Stimulated activated naive CD8-positive, alpha-beta T cell treated with anti-CD3 and anti-CD28 coated beads, Interleukin-15, Interleukin-2, amounts not matched to agents 100 ng/mL and 50 ng/mL, for 24 hours (primary cell): ENCODE measurements at regions not wholly inside any gene's neighbourhood (a gene's known extent, or its start where the extent isn't known, plus 50 kb on each side); places are given as distances from the start of the nearest gene placed in this dataset.

Experiments
- H3K27ac Mint-ChIP-seq: one replicate; pipeline ENCODE4 v1.8.0; 2021; ENCODE audit warnings: mild to moderate bottlenecking, mixed read lengths
- H3K27me3 Mint-ChIP-seq: one replicate; pipeline ENCODE4 v1.8.0; 2021; ENCODE audit warnings: mixed read lengths
- H3K36me3 Mint-ChIP-seq: one replicate; pipeline ENCODE4 v1.8.0; 2021; ENCODE audit warnings: low read depth, mixed read lengths
- H3K4me1 Mint-ChIP-seq: one replicate; pipeline ENCODE4 v1.8.0; 2021; ENCODE audit warnings: low read depth, mixed read lengths
- H3K4me3 Mint-ChIP-seq: one replicate; pipeline ENCODE4 v1.8.0; 2021; ENCODE audit warnings: mild to moderate bottlenecking, mixed read lengths
- H3K9me3 Mint-ChIP-seq: one replicate; pipeline ENCODE4 v1.8.0; 2021; ENCODE audit warnings: mixed read lengths

DNA sequence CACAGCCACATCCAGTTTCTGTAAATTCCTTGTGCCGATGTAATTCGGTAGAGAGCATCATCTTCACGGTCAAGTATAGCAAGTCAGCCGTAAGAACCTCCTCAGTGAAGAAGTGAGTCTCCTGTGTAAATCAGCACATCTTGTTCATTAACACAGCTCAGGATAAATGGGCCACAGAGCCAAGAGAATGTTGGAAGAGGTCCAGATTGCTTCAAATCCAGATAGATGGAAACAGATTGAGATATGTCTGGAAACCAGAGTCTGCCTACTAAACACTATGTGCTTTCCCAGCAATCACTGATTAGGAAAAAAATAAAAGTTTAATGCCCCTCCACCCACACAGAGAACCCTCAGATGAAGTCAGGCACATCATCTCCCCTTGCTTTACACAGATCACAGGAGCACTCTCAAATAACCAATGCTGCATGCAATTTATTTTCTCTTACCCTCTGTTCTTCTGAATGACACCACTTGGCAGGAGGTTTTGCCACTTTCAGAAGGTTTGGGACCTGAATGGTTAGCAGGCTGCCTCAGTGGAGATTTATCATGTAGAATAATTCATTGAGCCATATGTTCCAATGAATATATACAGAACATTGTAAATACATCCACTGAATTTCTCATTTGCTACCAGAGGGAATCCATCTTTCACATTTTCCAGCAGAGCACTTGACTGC, 357.7 kb downstream of the C4orf33 start:
- Mint-ChIP-seq H3K27ac (no peak overlapping the region), H3K4me3 (no peak overlapping the region), H3K4me1 (no peaks in the 10 kb centered on the region), H3K36me3 (no peaks in the 10 kb centered on the region), H3K9me3 (peaks cover 2% of the 10 kb centered on the region), H3K27me3 (no peaks in the 10 kb centered on the region)

DNA sequence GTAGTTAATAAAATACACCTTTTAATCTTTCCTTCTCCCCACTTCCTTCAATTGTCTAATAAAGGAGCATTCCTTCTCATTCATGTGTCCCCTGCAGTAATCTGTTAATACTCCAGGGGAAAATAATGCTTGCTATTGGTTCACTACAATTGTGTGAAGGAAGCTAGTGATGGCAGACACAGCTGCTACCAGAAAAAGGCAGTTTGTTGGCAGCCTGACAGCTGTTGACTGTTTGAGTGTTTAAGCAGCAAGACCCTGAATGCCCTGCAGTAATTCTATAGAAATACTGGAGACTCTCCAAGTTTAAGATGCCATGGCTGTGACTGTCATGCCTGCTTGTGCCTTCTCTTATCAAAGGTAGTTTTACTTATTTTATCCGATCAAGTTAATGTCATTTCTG, 359.5 kb downstream of the C4orf33 start:
- Mint-ChIP-seq H3K9me3 (no peaks in the 10 kb centered on the region), H3K27ac (no peak overlapping the region), H3K4me1 (no peaks in the 10 kb centered on the region), H3K27me3 (no peaks in the 10 kb centered on the region), H3K4me3 (no peak overlapping the region), H3K36me3 (no peaks in the 10 kb centered on the region)

DNA sequence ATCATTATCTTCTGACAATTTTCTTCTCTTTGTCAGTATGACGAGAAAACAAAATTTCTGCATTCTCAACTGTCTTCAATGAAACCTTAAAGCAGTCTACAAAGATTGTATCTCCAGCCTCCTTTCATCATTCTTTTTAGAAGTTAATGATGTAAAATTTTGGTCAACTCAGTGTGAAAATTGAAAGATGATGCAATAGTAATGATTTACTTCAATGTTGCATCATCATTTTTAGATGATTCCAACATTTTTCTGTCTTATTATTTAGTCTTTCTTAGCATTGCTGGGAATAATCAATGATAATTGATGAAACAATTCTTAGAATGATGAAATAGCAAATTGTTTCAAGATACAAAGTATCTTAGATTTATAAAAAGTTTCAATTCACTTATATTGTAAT, 372.7 kb downstream of the C4orf33 start:
- no peaks in the 10 kb centered on the region for H3K4me1 Mint-ChIP-seq
- no peaks in the 10 kb centered on the region for H3K36me3 Mint-ChIP-seq
- no peaks in the 10 kb centered on the region for H3K27me3 Mint-ChIP-seq
- H3K4me3 Mint-ChIP-seq, result no peak overlapping the region
- peaks cover 6% of the 10 kb centered on the region for H3K9me3 Mint-ChIP-seq
- H3K27ac Mint-ChIP-seq, result no peak overlapping the region

DNA sequence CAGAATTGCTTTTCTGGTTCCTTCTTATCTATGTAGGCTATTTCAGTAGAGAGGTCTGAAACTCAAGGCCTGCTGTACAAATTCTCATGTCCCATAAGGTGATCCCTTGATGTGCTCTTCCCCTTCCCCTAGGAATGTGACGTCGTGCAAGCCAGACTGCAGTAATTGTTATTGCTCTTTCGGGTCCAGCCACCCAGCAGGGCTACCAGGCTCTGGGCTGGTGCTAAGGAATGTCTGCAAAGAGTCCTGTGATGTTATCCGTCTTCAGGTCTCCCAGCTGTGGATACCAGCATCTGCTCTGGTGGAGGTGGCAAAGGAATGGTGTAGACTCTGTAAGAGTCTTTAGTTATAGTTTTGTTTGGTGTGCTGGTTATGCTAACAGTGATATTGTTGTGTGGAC, 378.7 kb downstream of the C4orf33 start:
- Mint-ChIP-seq H3K4me3 (no peak overlapping the region), H3K36me3 (no peaks in the 10 kb centered on the region), H3K4me1 (no peaks in the 10 kb centered on the region), H3K9me3 (peaks cover 15% of the 10 kb centered on the region), H3K27ac (no peak overlapping the region), H3K27me3 (no peaks in the 10 kb centered on the region)

DNA sequence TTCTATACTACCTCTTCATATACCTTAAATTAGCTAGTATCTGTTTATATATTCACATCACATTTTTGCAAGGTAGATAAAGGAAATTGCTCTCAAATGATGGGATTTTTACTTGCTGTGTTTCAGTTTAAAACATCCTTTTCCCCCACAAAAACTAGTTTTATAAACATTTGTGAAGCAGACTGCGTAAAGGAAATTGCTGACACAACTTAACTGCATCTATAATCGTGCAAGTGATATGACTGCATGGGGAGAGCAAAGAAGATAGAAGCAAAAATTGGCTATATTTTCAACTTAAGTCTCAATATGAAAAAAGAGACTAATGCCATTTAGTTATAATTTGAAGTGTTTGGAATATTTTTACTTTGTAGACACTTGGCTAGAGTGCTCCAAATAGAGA, 385.2 kb downstream of the C4orf33 start:
- H3K27ac Mint-ChIP-seq, result no peak overlapping the region
- no peaks in the 10 kb centered on the region for H3K36me3 Mint-ChIP-seq
- no peaks in the 10 kb centered on the region for H3K27me3 Mint-ChIP-seq
- H3K9me3 Mint-ChIP-seq, result no peaks in the 10 kb centered on the region
- no peak overlapping the region for H3K4me3 Mint-ChIP-seq
- no peaks in the 10 kb centered on the region for H3K4me1 Mint-ChIP-seq

DNA sequence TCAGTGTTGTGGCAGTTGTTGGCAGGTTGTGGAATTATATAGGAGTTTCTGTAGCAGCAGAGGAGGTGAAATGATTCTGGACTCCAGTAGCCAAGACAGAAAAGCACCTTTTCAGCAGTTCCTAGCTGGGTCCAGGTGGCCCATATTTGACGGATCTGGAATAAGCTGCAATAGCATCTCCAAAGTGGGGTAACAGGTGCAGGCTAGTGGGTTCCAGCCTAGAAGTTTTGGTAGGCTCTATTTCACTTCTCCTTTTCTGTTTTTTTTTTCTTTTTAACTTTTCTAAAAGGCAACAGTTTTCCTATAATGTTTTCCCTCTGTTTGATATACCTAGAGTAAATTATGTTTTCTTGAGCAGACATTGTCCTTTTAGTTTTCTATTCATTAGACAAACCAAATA, 392.5 kb downstream of the C4orf33 start:
- no peak overlapping the region for H3K4me3 Mint-ChIP-seq
- H3K27ac Mint-ChIP-seq, result no peak overlapping the region
- no peaks in the 10 kb centered on the region for H3K36me3 Mint-ChIP-seq
- no peaks in the 10 kb centered on the region for H3K9me3 Mint-ChIP-seq
- no peaks in the 10 kb centered on the region for H3K4me1 Mint-ChIP-seq
- H3K27me3 Mint-ChIP-seq, result no peaks in the 10 kb centered on the region

DNA sequence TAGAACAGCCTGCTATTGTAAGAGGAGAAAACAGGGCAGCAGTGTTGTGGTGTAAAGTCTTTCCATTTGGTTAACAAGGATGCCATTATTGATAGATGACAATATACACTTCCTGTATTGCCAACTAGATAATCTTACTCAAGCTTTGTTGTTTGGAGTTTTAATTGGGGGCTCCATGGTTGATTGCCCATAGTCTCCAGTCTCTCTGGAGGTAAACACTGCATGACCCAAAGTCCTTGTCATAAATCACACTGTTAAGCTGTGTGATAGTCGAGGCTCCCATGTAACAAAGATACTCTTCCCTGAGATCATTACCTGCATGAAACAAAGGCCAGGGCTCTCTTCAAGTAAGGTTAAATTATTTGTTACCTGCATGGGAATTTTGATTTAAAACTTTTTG, 394.6 kb downstream of the C4orf33 start:
- Mint-ChIP-seq H3K36me3 (no peaks in the 10 kb centered on the region), H3K4me1 (no peaks in the 10 kb centered on the region), H3K27ac (no peak overlapping the region), H3K4me3 (no peak overlapping the region), H3K9me3 (no peaks in the 10 kb centered on the region), H3K27me3 (no peaks in the 10 kb centered on the region)

DNA sequence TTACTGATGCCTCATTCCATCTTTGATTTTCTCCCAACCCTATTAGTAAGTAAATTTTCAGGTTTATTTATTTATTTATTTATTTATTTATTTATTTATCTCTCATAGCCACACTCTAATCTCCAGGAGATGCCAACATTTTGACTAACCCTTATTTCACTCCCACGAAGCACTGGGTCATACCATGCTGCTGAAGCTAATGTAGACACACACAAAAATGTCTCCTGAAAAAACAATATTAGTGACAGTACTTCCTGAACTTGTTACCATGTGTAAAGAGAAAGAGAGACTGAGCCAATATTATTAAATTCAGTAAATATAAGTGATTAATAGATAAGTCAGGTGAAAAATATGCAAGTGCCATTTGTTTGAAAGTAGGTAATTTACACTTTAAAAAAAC, 402.7 kb downstream of the C4orf33 start:
- Mint-ChIP-seq H3K36me3 (no peaks in the 10 kb centered on the region), H3K27me3 (no peaks in the 10 kb centered on the region), H3K9me3 (no peaks in the 10 kb centered on the region), H3K27ac (no peak overlapping the region), H3K4me3 (no peak overlapping the region), H3K4me1 (no peaks in the 10 kb centered on the region)

DNA sequence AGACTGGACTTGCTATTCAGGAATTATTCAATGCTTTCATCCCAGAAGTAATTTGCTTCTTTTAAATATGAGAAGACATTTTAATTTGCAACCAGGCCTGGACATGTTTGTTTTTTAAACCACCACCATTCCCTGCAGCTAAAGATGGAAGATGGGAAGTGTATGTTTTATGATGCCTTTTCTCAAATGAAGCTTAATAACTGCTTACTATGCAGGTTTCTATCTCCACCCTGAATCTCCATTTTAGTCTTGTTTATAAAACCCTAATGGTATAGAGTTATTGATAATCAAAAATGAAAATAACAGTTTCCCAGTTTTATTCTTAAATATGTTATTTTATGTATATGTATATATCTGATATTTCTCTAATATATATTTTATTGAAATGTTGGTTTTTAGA, 418.9 kb downstream of the C4orf33 start:
- H3K4me3 Mint-ChIP-seq, result no peak overlapping the region
- no peaks in the 10 kb centered on the region for H3K9me3 Mint-ChIP-seq
- no peak overlapping the region for H3K27ac Mint-ChIP-seq
- H3K4me1 Mint-ChIP-seq, result no peaks in the 10 kb centered on the region
- no peaks in the 10 kb centered on the region for H3K36me3 Mint-ChIP-seq
- H3K27me3 Mint-ChIP-seq, result no peaks in the 10 kb centered on the region

DNA sequence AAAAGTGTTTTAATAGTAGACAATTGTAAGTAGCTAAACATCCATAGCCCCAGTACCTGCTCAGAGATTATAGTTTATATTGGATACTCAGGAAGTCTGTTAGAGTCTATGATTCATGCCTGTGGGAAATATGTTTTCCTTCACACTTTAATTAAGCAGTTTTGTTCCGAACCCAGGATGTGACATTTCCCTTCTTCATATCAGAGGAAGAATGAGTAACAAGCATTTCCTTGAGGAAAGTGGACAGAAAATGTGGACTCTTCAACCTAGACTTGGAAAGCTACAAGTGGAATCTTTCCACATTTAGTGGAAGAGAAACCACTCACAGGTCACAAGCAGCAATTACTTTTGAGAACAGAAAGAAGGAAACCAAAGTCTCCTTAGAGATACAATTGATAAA, 419.4 kb downstream of the C4orf33 start:
- Mint-ChIP-seq H3K4me3 (no peak overlapping the region), H3K4me1 (no peaks in the 10 kb centered on the region), H3K27me3 (no peaks in the 10 kb centered on the region), H3K36me3 (no peaks in the 10 kb centered on the region), H3K27ac (no peak overlapping the region), H3K9me3 (no peaks in the 10 kb centered on the region)

DNA sequence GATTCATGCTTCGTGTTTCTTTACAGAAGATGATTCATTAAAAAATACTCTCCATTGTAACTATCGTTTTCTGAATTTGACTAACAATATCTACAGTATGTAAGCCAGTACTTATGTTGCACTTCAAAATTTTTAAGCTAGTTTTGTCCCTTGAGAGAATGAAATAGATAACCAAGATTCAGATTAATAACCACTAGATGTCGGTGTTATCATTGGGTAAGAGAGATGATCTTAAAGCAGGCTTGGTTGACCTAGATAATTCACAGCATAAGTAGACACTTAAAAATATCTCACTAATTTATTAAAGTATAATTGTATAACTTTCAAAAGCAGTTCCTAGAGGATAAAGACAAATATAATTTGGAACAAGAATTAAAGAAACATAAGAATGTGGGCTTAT, 430.9 kb downstream of the C4orf33 start:
- no peak overlapping the region for H3K27ac Mint-ChIP-seq
- no peaks in the 10 kb centered on the region for H3K9me3 Mint-ChIP-seq
- no peaks in the 10 kb centered on the region for H3K36me3 Mint-ChIP-seq
- H3K4me3 Mint-ChIP-seq, result no peak overlapping the region
- no peaks in the 10 kb centered on the region for H3K4me1 Mint-ChIP-seq
- H3K27me3 Mint-ChIP-seq, result no peaks in the 10 kb centered on the region

DNA sequence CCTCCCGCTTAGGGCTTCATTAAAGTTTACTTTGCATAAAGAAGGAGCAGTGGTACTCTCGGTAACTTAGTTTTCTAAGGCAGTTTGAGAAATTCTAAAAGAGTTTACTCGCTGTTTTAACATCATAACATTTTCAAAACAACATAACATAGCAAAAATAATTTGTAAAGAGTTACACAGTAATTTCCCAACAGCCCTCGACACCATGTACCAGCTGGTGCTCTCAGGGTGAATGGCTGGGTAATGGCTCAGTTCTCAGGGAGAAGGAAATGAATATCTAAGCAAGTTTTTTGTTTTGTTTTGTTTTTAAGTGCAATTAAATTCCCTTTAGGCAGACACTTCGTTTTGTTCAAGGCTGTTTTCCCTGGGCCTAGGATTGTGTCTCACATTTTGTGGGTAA, 435.3 kb downstream of the C4orf33 start:
- Mint-ChIP-seq H3K27me3 (no peaks in the 10 kb centered on the region), H3K4me3 (no peak overlapping the region), H3K9me3 (no peaks in the 10 kb centered on the region), H3K27ac (no peak overlapping the region), H3K4me1 (peaks cover 4% of the 10 kb centered on the region), H3K36me3 (no peaks in the 10 kb centered on the region)

DNA sequence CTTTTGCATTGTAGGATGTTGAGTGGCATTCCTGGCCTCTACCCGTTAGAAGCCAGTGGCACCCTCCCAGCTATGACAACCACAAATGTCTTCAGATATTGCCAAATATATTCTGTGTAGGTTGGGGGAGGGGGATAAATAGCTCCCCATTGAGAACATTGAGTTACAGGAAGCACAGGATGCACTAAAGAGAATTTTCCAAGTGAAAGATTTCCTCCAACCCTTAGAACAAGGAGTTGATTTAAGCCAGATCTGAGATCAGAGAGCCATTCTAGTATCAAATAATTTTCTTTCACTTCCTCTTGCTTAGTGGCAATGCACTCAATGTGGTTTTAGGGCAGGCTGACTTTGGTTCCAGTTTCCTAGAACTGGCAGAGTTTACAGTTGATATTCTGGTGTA, 436.6 kb downstream of the C4orf33 start:
- Mint-ChIP-seq H3K4me3 (no peak overlapping the region), H3K36me3 (no peaks in the 10 kb centered on the region), H3K4me1 (peaks cover 4% of the 10 kb centered on the region), H3K9me3 (no peaks in the 10 kb centered on the region), H3K27ac (no peak overlapping the region), H3K27me3 (no peaks in the 10 kb centered on the region)

DNA sequence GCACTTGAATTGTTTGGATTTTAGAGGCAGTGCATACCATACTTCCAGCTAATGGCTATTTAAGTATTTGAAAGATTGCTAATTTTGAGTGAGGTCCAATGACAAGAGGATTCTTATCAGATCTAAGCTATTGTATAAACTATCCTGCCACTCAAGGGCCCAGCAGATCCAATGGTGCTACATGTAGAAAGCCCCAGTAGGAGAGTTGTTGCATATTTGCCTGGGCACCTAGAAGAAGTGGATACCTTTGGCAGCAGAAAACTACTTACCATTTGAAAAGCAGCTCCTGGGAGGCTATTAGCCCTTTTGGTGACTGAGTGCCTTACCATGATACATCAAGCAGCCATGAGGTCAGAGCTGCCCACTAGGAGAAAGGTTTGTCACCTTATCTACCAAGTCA, 447.3 kb downstream of the C4orf33 start:
- Mint-ChIP-seq H3K27ac (no peak overlapping the region), H3K27me3 (no peaks in the 10 kb centered on the region), H3K4me3 (no peak overlapping the region), H3K9me3 (no peaks in the 10 kb centered on the region), H3K4me1 (no peaks in the 10 kb centered on the region), H3K36me3 (no peaks in the 10 kb centered on the region)

DNA sequence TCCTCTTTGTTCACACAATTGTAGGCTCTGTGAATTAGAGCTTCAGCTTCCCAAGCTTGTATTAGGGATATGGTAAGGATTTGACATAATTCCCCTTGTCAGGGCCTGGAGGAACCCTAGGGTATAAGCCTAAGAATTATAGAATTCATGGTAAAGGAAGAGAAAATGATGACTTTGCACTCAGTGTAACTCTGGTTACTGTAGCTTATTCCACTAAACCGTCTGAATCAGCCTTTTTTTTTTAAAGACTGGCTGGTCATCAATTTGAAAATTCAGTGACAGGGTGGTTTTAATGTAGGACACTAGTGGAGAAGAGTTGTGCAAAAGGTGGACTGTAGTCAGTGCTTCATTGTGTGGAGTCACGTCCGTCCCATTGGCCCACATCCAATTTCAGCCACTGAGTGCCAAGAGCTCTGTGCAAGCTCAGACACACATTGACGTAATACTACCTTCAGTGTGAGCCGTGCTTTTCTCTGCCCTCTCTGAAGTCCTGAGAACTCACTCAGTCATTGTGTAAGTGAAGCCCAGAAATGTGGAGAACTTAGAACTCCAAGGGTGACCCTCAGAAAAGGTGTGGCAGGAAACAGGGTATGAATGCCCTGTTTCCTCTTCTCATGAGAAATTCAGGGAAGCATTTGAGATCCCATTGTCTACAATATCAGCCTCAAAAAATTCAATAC, 449.8 kb downstream of the C4orf33 start:
- Mint-ChIP-seq H3K9me3 (no peaks in the 10 kb centered on the region), H3K4me3 (no peak overlapping the region), H3K4me1 (no peaks in the 10 kb centered on the region), H3K27me3 (no peaks in the 10 kb centered on the region), H3K27ac (no peak overlapping the region), H3K36me3 (no peaks in the 10 kb centered on the region)

DNA sequence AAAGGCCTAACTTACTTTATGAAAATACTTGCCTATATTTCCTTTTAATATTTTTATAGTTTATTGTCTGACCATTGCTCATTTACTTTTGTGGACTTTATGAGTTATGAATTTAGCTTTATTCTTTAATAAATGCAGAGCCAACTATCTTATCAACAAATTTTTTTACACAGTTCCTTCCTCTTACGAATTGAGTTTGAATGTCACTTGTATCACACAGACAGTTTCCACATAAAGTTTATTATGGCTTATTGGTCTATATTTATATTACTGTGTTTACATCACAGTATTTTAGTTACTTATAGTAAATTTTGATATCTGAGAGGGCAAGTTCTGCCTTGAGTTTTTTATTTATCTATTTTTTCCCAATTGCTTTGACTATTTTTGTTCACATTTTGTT, 450.6 kb downstream of the C4orf33 start:
- H3K36me3 Mint-ChIP-seq, result no peaks in the 10 kb centered on the region
- H3K9me3 Mint-ChIP-seq, result no peaks in the 10 kb centered on the region
- no peaks in the 10 kb centered on the region for H3K27me3 Mint-ChIP-seq
- H3K27ac Mint-ChIP-seq, result no peak overlapping the region
- H3K4me1 Mint-ChIP-seq, result no peaks in the 10 kb centered on the region
- no peak overlapping the region for H3K4me3 Mint-ChIP-seq
